ENCODE measurements at regions not wholly inside any gene's neighbourhood (a gene's known extent, or its start where the extent isn't known, plus 50 kb on each side); places are given as distances from the start of the nearest gene placed in this dataset.
"Not testable (repeated sequence)": the region's sequence is repeated elsewhere in the genome, so short reads cannot be mapped to it uniquely, and the experiment has no call there.

DNA sequence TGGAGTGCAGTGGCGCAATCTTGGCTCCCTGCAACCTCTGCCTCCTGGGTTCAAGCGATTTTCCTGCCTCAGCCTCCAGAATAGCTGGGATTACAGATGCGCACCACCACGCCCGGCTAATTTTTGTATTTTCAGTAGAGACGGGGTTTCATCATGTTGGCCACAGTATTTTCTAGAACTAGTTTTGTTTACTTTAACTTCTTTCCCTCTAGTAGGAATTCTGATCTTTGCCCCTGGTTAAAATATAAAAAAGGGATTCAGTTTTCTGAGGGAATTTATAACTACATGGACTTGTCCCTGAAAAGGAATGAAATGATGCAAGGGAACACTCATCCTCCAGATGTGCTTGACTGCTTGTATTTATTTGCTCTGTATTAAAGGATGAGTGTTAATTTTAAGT is 628.9 kb downstream of the ETNK1 start:
- not testable (repeated sequence) for TF ChIP-seq CEBPB (IDR thresholded peaks at IDR 0.05; ENCODE audit: borderline replicate concordance in 1 of 2, low read depth in 2 of 2, low read length in 2 of 2); ELK1 (IDR thresholded peaks at IDR 0.05; ENCODE audit: low read depth, low read length); SUPT20H (IDR thresholded peaks at IDR 0.05; ENCODE audit: borderline replicate concordance, control insufficient read depth, low read depth, low read length); POLR2A (IDR thresholded peaks at IDR 0.05; ENCODE audit: low read depth, low read length); CHD2 (IDR thresholded peaks at IDR 0.05; ENCODE audit: borderline replicate concordance, low read depth, low read length); SMC3 (IDR thresholded peaks at IDR 0.05; ENCODE audit: borderline replicate concordance, low read length); MYC (IDR thresholded peaks at IDR 0.05; ENCODE audit: insufficient read depth, insufficient read length, insufficient replicate concordance, low read length, severe bottlenecking); CUX1 (IDR thresholded peaks at IDR 0.05; ENCODE audit: insufficient replicate concordance, low read depth, low read length); SIX5 (IDR thresholded peaks at IDR 0.05; ENCODE audit: low read depth, low read length, severe bottlenecking); BHLHE40 (IDR thresholded peaks at IDR 0.05; ENCODE audit: borderline replicate concordance in 1 of 2, low read depth in 2 of 2, low read length in 1 of 2); JUND (IDR thresholded peaks at IDR 0.05; ENCODE audit: low read depth, low read length)
- TF ChIP-seq, protein P1, sequence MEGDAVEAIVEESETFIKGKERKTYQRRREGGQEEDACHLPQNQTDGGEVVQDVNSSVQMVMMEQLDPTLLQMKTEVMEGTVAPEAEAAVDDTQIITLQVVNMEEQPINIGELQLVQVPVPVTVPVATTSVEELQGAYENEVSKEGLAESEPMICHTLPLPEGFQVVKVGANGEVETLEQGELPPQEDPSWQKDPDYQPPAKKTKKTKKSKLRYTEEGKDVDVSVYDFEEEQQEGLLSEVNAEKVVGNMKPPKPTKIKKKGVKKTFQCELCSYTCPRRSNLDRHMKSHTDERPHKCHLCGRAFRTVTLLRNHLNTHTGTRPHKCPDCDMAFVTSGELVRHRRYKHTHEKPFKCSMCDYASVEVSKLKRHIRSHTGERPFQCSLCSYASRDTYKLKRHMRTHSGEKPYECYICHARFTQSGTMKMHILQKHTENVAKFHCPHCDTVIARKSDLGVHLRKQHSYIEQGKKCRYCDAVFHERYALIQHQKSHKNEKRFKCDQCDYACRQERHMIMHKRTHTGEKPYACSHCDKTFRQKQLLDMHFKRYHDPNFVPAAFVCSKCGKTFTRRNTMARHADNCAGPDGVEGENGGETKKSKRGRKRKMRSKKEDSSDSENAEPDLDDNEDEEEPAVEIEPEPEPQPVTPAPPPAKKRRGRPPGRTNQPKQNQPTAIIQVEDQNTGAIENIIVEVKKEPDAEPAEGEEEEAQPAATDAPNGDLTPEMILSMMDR (IDR thresholded peaks at IDR 0.05 in 2 of 3, conservative IDR thresholded peaks at IDR 0.05 in 1 of 3; ENCODE audit: control insufficient read depth in 2 of 3, extremely low read depth in 1 of 3, insufficient read depth in 1 of 3, low read depth in 3 of 3, low read length in 3 of 3), result not testable (repeated sequence)
- TF ChIP-seq, protein P2, sequence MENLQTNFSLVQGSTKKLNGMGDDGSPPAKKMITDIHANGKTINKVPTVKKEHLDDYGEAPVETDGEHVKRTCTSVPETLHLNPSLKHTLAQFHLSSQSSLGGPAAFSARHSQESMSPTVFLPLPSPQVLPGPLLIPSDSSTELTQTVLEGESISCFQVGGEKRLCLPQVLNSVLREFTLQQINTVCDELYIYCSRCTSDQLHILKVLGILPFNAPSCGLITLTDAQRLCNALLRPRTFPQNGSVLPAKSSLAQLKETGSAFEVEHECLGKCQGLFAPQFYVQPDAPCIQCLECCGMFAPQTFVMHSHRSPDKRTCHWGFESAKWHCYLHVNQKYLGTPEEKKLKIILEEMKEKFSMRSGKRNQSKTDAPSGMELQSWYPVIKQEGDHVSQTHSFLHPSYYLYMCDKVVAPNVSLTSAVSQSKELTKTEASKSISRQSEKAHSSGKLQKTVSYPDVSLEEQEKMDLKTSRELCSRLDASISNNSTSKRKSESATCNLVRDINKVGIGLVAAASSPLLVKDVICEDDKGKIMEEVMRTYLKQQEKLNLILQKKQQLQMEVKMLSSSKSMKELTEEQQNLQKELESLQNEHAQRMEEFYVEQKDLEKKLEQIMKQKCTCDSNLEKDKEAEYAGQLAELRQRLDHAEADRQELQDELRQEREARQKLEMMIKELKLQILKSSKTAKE (IDR thresholded peaks at IDR 0.05; ENCODE audit: low read depth, poor library complexity, severe bottlenecking), result not testable (repeated sequence)
- TF ChIP-seq, protein P3, sequence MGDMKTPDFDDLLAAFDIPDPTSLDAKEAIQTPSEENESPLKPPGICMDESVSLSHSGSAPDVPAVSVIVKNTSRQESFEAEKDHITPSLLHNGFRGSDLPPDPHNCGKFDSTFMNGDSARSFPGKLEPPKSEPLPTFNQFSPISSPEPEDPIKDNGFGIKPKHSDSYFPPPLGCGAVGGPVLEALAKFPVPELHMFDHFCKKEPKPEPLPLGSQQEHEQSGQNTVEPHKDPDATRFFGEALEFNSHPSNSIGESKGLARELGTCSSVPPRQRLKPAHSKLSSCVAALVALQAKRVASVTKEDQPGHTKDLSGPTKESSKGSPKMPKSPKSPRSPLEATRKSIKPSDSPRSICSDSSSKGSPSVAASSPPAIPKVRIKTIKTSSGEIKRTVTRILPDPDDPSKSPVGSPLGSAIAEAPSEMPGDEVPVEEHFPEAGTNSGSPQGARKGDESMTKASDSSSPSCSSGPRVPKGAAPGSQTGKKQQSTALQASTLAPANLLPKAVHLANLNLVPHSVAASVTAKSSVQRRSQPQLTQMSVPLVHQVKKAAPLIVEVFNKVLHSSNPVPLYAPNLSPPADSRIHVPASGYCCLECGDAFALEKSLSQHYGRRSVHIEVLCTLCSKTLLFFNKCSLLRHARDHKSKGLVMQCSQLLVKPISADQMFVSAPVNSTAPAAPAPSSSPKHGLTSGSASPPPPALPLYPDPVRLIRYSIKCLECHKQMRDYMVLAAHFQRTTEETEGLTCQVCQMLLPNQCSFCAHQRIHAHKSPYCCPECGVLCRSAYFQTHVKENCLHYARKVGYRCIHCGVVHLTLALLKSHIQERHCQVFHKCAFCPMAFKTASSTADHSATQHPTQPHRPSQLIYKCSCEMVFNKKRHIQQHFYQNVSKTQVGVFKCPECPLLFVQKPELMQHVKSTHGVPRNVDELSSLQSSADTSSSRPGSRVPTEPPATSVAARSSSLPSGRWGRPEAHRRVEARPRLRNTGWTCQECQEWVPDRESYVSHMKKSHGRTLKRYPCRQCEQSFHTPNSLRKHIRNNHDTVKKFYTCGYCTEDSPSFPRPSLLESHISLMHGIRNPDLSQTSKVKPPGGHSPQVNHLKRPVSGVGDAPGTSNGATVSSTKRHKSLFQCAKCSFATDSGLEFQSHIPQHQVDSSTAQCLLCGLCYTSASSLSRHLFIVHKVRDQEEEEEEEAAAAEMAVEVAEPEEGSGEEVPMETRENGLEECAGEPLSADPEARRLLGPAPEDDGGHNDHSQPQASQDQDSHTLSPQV (IDR thresholded peaks at IDR 0.05), result not testable (repeated sequence)
